Neural progenitor cell (in vitro differentiated cells): ENCODE measurements at regions not wholly inside any gene's neighbourhood (a gene's known extent, or its start where the extent isn't known, plus 50 kb on each side); places are given as distances from the start of the nearest gene placed in this dataset.

Experiments used
- DNase-seq: peaks from one replicate; pipeline ENCODE4 v3.0.0-alpha.2; 2016; ENCODE audit warnings: low spot score
- H2AFZ ChIP-seq: fragments of 200-600 bp; sonication (generic); replicated peaks from 2 replicates; pipeline ENCODE4 v1.6.1; 2016; ENCODE audit warnings: antibody characterized with exemption
- H3F3A ChIP-seq: fragments of 200-600 bp; sonication (generic); 2 replicates; pipeline ENCODE4 v1.6.1; 2016; ENCODE audit warnings: antibody characterized with exemption, low read depth
- H3K27ac ChIP-seq: fragments of 200-600 bp; sonication (generic); 2 replicates; pipeline ENCODE4 v1.5.1; 2016; ENCODE audit warnings: mild to moderate bottlenecking
- H3K27me3 ChIP-seq: fragments of 200-600 bp; sonication (generic); 2 replicates; pipeline ENCODE4 v1.6.1; 2016; ENCODE audit warnings: mild to moderate bottlenecking, moderate library complexity
- H3K36me3 ChIP-seq: fragments of 200-600 bp; sonication (generic); 2 replicates; pipeline ENCODE4 v1.5.1; 2016
- H3K4me1 ChIP-seq: fragments of 200-600 bp; sonication (generic); 2 replicates; pipeline ENCODE4 v1.6.1; 2016; ENCODE audit warnings: mixed run types
- H3K4me2 ChIP-seq: fragments of 200-600 bp; sonication (generic); 2 replicates; pipeline ENCODE4 v1.6.1; 2016
- H3K4me3 ChIP-seq: fragments of 200-600 bp; sonication (generic); 2 replicates; pipeline ENCODE4 v1.5.1; 2016
- H3K79me2 ChIP-seq: fragments of 200-600 bp; sonication (generic); 2 replicates; pipeline ENCODE4 v1.6.1; 2016; ENCODE audit warnings: low read depth
- H3K9ac ChIP-seq: fragments of 200-600 bp; sonication (generic); 2 replicates; pipeline ENCODE4 v1.6.1; 2016
- H3K9me3 ChIP-seq: fragments of 200-600 bp; sonication (generic); 2 replicates; pipeline ENCODE4 v1.5.1; 2016; ENCODE audit warnings: low read depth
- H4K20me1 ChIP-seq: fragments of 200-600 bp; sonication (generic); 2 replicates; pipeline ENCODE4 v1.6.1; 2016; ENCODE audit warnings: low read depth
- H3K27ac Mint-ChIP-seq: 3 replicates; pipeline ENCODE4 v1.8.0; 2021; ENCODE audit warnings: mixed read lengths
- H3K27me3 Mint-ChIP-seq: 2 replicates; pipeline ENCODE4 v1.8.0; 2022; ENCODE audit warnings: low read depth, mild to moderate bottlenecking, inconsistent platforms, moderate library complexity, mixed read lengths; ENCODE audit not compliant: insufficient read depth
- H3K36me3 Mint-ChIP-seq: 3 replicates; pipeline ENCODE4 v1.8.0; 2021; ENCODE audit warnings: mixed read lengths
- H3K4me1 Mint-ChIP-seq: 3 replicates; pipeline ENCODE4 v1.8.0; 2021; ENCODE audit warnings: mixed read lengths
- H3K4me3 Mint-ChIP-seq: 3 replicates; pipeline ENCODE4 v1.8.0; 2021; ENCODE audit warnings: mild to moderate bottlenecking, moderate library complexity, mixed read lengths
- H3K9me3 Mint-ChIP-seq: 3 replicates; pipeline ENCODE4 v1.8.0; 2020; ENCODE audit warnings: mixed read lengths
- EZH2 ChIP-seq: fragments of 200-600 bp; sonication (generic); IDR thresholded peaks from 2 replicates; pipeline ENCODE4 v1.6.1; 2017; ENCODE audit warnings: antibody characterized with exemption, mild to moderate bottlenecking, moderate library complexity
- EZH2phosphoT487 ChIP-seq: fragments of 200-600 bp; sonication (generic); IDR thresholded peaks from 2 replicates; pipeline ENCODE4 v1.6.1; 2017; ENCODE audit warnings: antibody characterized with exemption
- TF ChIP-seq, protein P1 (sequence below): fragments of 200-600 bp; sonication (generic); IDR thresholded peaks from 2 replicates; pipeline ENCODE4 v1.5.1; 2017; ENCODE audit warnings: antibody characterized with exemption, mild to moderate bottlenecking

- DNase-seq = no peak
- H3K9me3 Mint-ChIP-seq = peaks cover 8% of the 10 kb centered on the region
- H3K27me3 Mint-ChIP-seq = no peaks in the 10 kb centered on the region
- Histone ChIP-seq H3K79me2 (no peaks in the 10 kb centered on the region), H3K27me3 (no peaks in the 10 kb centered on the region), H3K4me2 (no peak overlapping the region), H3K4me3 (no peak overlapping the region), H3K36me3 (no peaks in the 10 kb centered on the region), H3K9ac (no peak overlapping the region), H3F3A (no peaks in the 10 kb centered on the region), H3K9me3 (no peaks in the 10 kb centered on the region), H3K27ac (no peak overlapping the region), H2AFZ (no peak overlapping the region), H3K4me1 (no peaks in the 10 kb centered on the region), H4K20me1 (no peaks in the 10 kb centered on the region)
- no peak overlapping the region for H3K27ac Mint-ChIP-seq
- no peak for TF ChIP-seq EZH2phosphoT487
- TF ChIP-seq, protein P1, sequence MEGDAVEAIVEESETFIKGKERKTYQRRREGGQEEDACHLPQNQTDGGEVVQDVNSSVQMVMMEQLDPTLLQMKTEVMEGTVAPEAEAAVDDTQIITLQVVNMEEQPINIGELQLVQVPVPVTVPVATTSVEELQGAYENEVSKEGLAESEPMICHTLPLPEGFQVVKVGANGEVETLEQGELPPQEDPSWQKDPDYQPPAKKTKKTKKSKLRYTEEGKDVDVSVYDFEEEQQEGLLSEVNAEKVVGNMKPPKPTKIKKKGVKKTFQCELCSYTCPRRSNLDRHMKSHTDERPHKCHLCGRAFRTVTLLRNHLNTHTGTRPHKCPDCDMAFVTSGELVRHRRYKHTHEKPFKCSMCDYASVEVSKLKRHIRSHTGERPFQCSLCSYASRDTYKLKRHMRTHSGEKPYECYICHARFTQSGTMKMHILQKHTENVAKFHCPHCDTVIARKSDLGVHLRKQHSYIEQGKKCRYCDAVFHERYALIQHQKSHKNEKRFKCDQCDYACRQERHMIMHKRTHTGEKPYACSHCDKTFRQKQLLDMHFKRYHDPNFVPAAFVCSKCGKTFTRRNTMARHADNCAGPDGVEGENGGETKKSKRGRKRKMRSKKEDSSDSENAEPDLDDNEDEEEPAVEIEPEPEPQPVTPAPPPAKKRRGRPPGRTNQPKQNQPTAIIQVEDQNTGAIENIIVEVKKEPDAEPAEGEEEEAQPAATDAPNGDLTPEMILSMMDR = no peak
- no peak for TF ChIP-seq EZH2
- no peak overlapping the region for H3K4me3 Mint-ChIP-seq
- no peaks in the 10 kb centered on the region for H3K36me3 Mint-ChIP-seq
- no peaks in the 10 kb centered on the region for H3K4me1 Mint-ChIP-seq
Measured at GRCh38 chr6:119575721-119576120, 226.2 kb upstream of the MAN1A1 start.

DNA sequence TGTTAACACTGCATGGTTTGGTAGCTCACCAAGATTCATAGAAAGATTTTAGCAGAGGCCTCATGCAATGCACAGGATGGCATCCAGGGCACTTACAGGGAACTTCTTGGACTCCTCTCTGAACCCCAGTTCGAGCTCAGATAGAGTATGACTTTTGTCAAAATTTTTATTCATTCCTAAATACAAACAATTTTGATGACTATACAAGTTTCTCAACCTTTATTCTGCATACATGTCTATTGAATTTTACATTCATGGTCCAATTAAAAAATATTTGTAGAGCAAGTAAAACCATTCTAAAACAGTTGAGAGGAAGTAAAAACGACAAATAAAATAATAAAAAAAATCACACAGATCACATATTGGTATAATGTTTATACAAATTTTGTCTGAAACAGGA lies 219.0 kb upstream of the MAN1A1 start:
- Mint-ChIP-seq H3K4me1 (no peaks in the 10 kb centered on the region), H3K27me3 (no peaks in the 10 kb centered on the region), H3K9me3 (no peaks in the 10 kb centered on the region), H3K36me3 (no peaks in the 10 kb centered on the region), H3K27ac (no peak overlapping the region), H3K4me3 (no peak overlapping the region)
- Histone ChIP-seq H4K20me1 (no peaks in the 10 kb centered on the region), H3F3A (no peaks in the 10 kb centered on the region), H3K4me2 (no peak overlapping the region), H2AFZ (no peak overlapping the region), H3K9ac (no peak overlapping the region), H3K27ac (no peak overlapping the region), H3K79me2 (no peaks in the 10 kb centered on the region), H3K27me3 (no peaks in the 10 kb centered on the region), H3K4me3 (no peak overlapping the region), H3K9me3 (no peaks in the 10 kb centered on the region), H3K36me3 (no peaks in the 10 kb centered on the region), H3K4me1 (no peaks in the 10 kb centered on the region)
- no peak for TF ChIP-seq EZH2
- TF ChIP-seq EZH2phosphoT487 = no peak
- TF ChIP-seq, protein P1 = no peak
- DNase-seq = no peak

DNA sequence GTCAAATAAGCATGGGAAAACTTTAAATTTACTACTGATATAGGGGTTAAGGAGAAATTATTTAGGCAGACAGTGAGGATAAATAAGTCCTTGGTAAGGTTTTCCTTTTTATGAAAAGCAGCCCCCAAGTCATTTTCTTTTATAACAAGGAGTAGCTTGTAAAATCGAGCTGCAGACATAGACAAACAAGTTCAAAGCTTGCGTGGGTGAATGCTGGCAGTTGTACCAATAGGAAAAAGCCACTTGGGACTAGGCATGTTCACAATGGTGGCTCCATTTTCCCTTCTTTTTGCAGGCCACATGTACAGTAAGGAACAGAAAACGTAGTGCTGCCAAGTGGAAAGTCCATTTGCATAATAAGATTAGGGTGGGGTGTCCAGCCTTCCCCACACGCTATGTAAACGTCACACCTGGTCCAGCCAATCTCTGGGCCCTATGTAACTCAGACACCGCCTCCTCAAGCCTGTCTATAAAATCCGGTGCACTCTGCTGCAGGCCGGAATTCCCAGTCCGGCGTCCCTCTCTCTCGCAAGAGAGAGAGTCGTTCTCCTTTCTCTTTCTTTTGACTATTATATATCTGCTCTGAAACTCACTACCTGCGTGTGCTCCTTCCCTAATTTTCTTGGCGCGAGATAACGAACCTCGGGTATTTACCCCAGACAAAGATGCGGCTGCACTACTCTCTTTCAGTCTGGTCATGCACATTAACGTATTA lies 217.1 kb upstream of the MAN1A1 start:
- Histone ChIP-seq H4K20me1 (no peaks in the 10 kb centered on the region), H3K9ac (no peak overlapping the region), H3K79me2 (no peaks in the 10 kb centered on the region), H3K36me3 (no peaks in the 10 kb centered on the region), H3K4me2 (no peak overlapping the region), H3K4me3 (no peak overlapping the region), H3K27ac (no peak overlapping the region), H3K4me1 (no peaks in the 10 kb centered on the region), H2AFZ (no peak overlapping the region), H3K27me3 (no peaks in the 10 kb centered on the region), H3K9me3 (no peaks in the 10 kb centered on the region), H3F3A (no peaks in the 10 kb centered on the region)
- Mint-ChIP-seq H3K27ac (no peak overlapping the region), H3K4me1 (no peaks in the 10 kb centered on the region), H3K27me3 (no peaks in the 10 kb centered on the region), H3K36me3 (no peaks in the 10 kb centered on the region), H3K9me3 (no peaks in the 10 kb centered on the region), H3K4me3 (no peak overlapping the region)
- TF ChIP-seq EZH2phosphoT487 = no peak
- no peak for TF ChIP-seq EZH2
- TF ChIP-seq, protein P1 = no peak
- no peak for DNase-seq
